SK-N-SH (cell line): ENCODE measurements at regions not wholly inside any gene's neighbourhood (a gene's known extent, or its start where the extent isn't known, plus 50 kb on each side); places are given as distances from the start of the nearest gene placed in this dataset.

Experiments used
- CTCF ChIA-PET: fragments of 300-600, 350-600 bp; formaldehyde crosslinking; extraction: SDS; loops from one replicate; lab custom pipeline; 2021; lab: Yijun Ruan, JAX
- POLR2A ChIA-PET: fragments of 350-600 bp; sonication (Branson Sonifier 250); formaldehyde crosslinking; extraction: SDS; loops from one replicate; lab custom pipeline; 2020; ENCODE audit warnings: antibody characterized with exemption, inconsistent platforms; lab: Yijun Ruan, JAX
- DNase-seq: peaks from one replicate; pipeline ENCODE4 v3.0.0; 2012
- H2AFZ ChIP-seq: fragments of 200-600 bp; sonication (generic); 2 replicates; pipeline ENCODE4 v1.8.1; 2016; ENCODE audit warnings: antibody characterized with exemption, mild to moderate bottlenecking, low read depth
- H3F3A ChIP-seq: fragments of 200-600 bp; sonication (generic); replicated peaks from 2 replicates; pipeline ENCODE3; 2016; ENCODE audit warnings: antibody characterized with exemption, mild to moderate bottlenecking; ENCODE audit not compliant: insufficient read depth
- H3K27ac ChIP-seq, 2 experiments: fragments of 200-500 bp in 1 of 2; fragments of 200-600 bp in 1 of 2; sonication (Bioruptor generic) in 1 of 2; sonication (generic), shearing (Covaris generic) in 1 of 2; 2 replicates each; pipeline versions ENCODE4 v1.5.1 to v1.6.1; 2014 to 2016; ENCODE audit warnings: low read depth in 2 of 2, inconsistent platforms in 1 of 2, low read length in 1 of 2, mild to moderate bottlenecking in 1 of 2, mixed read lengths in 1 of 2
- H3K27me3 ChIP-seq: fragments of 200-600 bp; sonication (generic), shearing (Covaris generic); 2 replicates; pipeline ENCODE4 v1.6.1; 2016; ENCODE audit warnings: mixed run types; ENCODE audit not compliant: insufficient read depth
- H3K36me3 ChIP-seq, 2 experiments: fragments of 200-500 bp in 1 of 2; fragments of 200-600 bp in 1 of 2; sonication (Bioruptor generic) in 1 of 2; sonication (generic) in 1 of 2; replicated peaks in 1 of 2; 2 replicates each; pipeline versions ENCODE3 to v1.5.1; 2014 to 2016; ENCODE audit warnings: low read length in 1 of 2, mild to moderate bottlenecking in 1 of 2; ENCODE audit not compliant: insufficient read depth in 2 of 2, control insufficient read depth in 1 of 2
- H3K4me1 ChIP-seq, 2 experiments: fragments of 200-500 bp in 1 of 2; fragments of 200-600 bp in 1 of 2; sonication (Bioruptor generic) in 1 of 2; sonication (generic), shearing (Covaris generic) in 1 of 2; 2 replicates each; pipeline versions ENCODE4 v1.5.1 to v1.6.1; 2014 to 2016; ENCODE audit warnings: low read depth in 1 of 2, low read length in 1 of 2, mixed run types in 1 of 2; ENCODE audit not compliant: insufficient read depth in 2 of 2, control insufficient read depth in 1 of 2
- H3K4me2 ChIP-seq: fragments of 200-600 bp; sonication (generic), shearing (Covaris generic); 2 replicates; pipeline ENCODE4 v1.6.1; 2017; ENCODE audit warnings: mixed run types
- H3K4me3 ChIP-seq, 2 experiments: fragments of 200-500 bp in 1 of 2; fragments of 200-600 bp in 1 of 2; sonication (Bioruptor generic) in 1 of 2; sonication (generic), shearing (Covaris generic) in 1 of 2; 2 replicates each; pipeline versions ENCODE4 v1.5.1 to v1.8.1; 2014 to 2016; ENCODE audit warnings: low read depth in 2 of 2, inconsistent platforms in 1 of 2, low read length in 1 of 2, mild to moderate bottlenecking in 1 of 2, mixed read lengths in 1 of 2, moderate library complexity in 1 of 2
- H3K79me2 ChIP-seq: fragments of 200-600 bp; sonication (generic); 2 replicates; pipeline ENCODE4 v1.8.1; 2017; ENCODE audit warnings: mild to moderate bottlenecking; ENCODE audit not compliant: insufficient read depth
- H3K9ac ChIP-seq: fragments of 200-600 bp; sonication (generic); 2 replicates; pipeline ENCODE4 v1.6.1; 2017; ENCODE audit warnings: mixed run types
- H3K9me2 ChIP-seq: fragments of 200-600 bp; sonication (generic); 2 replicates; pipeline ENCODE4 v1.6.1; 2017; ENCODE audit warnings: mixed run types
- H3K9me3 ChIP-seq: fragments of 200-600 bp; sonication (generic); 2 replicates; pipeline ENCODE4 v1.6.1; 2017; ENCODE audit warnings: mixed run types, mild to moderate bottlenecking, moderate library complexity
- H4K20me1 ChIP-seq: fragments of 200-600 bp; sonication (generic); 2 replicates; pipeline ENCODE4 v1.6.1; 2017; ENCODE audit warnings: mild to moderate bottlenecking, mixed run types; ENCODE audit not compliant: insufficient read depth
- CHD2 ChIP-seq: fragments of 150-350 bp; IDR thresholded peaks from 2 replicates; pipeline ENCODE4 v1.6.1; 2018; ENCODE audit warnings: low read length; ENCODE audit not compliant: partially characterized antibody
- CTCF ChIP-seq: fragments of 200-600 bp; sonication (generic); IDR thresholded peaks from 2 replicates; pipeline ENCODE4 v1.6.1; 2017; ENCODE audit warnings: antibody characterized with exemption, mild to moderate bottlenecking, moderate library complexity
- FOSL2 ChIP-seq: IDR thresholded peaks from 2 replicates; pipeline ENCODE4 v1.4.0; 2012; ENCODE audit warnings: low read depth, mild to moderate bottlenecking, moderate library complexity, borderline replicate concordance
- FOXJ3 ChIP-seq: sonication (generic); formaldehyde crosslinking; IDR thresholded peaks from 2 replicates; pipeline ENCODE4 v1.5.1; 2020; ENCODE audit warnings: mild to moderate bottlenecking, missing genetic modification reagents
- FOXM1 ChIP-seq: IDR thresholded peaks from 2 replicates; pipeline ENCODE4 v1.4.0; 2012; ENCODE audit warnings: low read depth, mild to moderate bottlenecking
- GABPA ChIP-seq: IDR thresholded peaks from 2 replicates; pipeline ENCODE4 v1.4.0; 2012; ENCODE audit warnings: low read depth, mild to moderate bottlenecking
- GATA2 ChIP-seq: sonication (generic); formaldehyde crosslinking; IDR thresholded peaks from 2 replicates; pipeline ENCODE4 v1.5.0; 2020; ENCODE audit warnings: mild to moderate bottlenecking, missing genetic modification reagents
- MEF2A ChIP-seq: IDR thresholded peaks from 2 replicates; pipeline ENCODE4 v1.4.0; 2012; ENCODE audit warnings: low read depth, borderline replicate concordance
- MXI1 ChIP-seq: IDR thresholded peaks from 2 replicates; pipeline ENCODE4 v1.6.1; 2012; ENCODE audit warnings: mild to moderate bottlenecking, low read depth, low read length, improper control_type of control experiment
- NFIC ChIP-seq: IDR thresholded peaks from 2 replicates; pipeline ENCODE4 v1.4.0; 2012; ENCODE audit warnings: borderline replicate concordance
- RAD21 ChIP-seq: IDR thresholded peaks from 2 replicates; pipeline ENCODE4 v1.6.1; 2012; ENCODE audit warnings: mild to moderate bottlenecking, low read length
- RFX5 ChIP-seq: IDR thresholded peaks from 2 replicates; pipeline ENCODE4 v1.6.1; 2012; ENCODE audit warnings: mild to moderate bottlenecking, improper control_type of control experiment, low read length
- RXRA ChIP-seq: IDR thresholded peaks from 2 replicates; pipeline ENCODE4 v1.4.0; 2012; ENCODE audit warnings: low read depth, mild to moderate bottlenecking, borderline replicate concordance
- SIN3A ChIP-seq: IDR thresholded peaks from 2 replicates; pipeline ENCODE4 v1.6.1; 2012; ENCODE audit warnings: low read depth, mild to moderate bottlenecking, low read length, moderate library complexity, borderline replicate concordance
- SMC3 ChIP-seq: IDR thresholded peaks from 2 replicates; pipeline ENCODE4 v1.6.1; 2012; ENCODE audit warnings: low read depth, low read length, improper control_type of control experiment
- TAF1 ChIP-seq: IDR thresholded peaks from 2 replicates; pipeline ENCODE4 v1.6.1; 2012; ENCODE audit warnings: low read depth, mild to moderate bottlenecking, low read length, moderate library complexity, borderline replicate concordance
- TCF12 ChIP-seq: IDR thresholded peaks from 2 replicates; pipeline ENCODE4 v1.4.0; 2012
- YY1 ChIP-seq: IDR thresholded peaks from 2 replicates; pipeline ENCODE4 v1.4.0; 2012; ENCODE audit warnings: low read depth, mild to moderate bottlenecking
- ZBTB33 ChIP-seq: IDR thresholded peaks from 2 replicates; pipeline ENCODE4 v1.4.0; 2012; ENCODE audit warnings: low read depth, borderline replicate concordance
- WGBS: methylation state at CpG from one replicate; pipeline ENCODE4 v1.1.6; 2017; ENCODE audit warnings: low lambda C conversion rate; 5-methylcytosine and 5-hydroxymethylcytosine counted together

GRCh38 chr3:5314897-5315296 lies 127.4 kb downstream of the EDEM1 start:
- DNase-seq, result no peak
- Histone ChIP-seq H3K27me3 (no peaks in the 10 kb centered on the region), H3K4me2 (no peak overlapping the region), H3K79me2 (no peaks in the 10 kb centered on the region), H2AFZ (no peak overlapping the region), H3K9me3 (no peaks in the 10 kb centered on the region), H4K20me1 (no peaks in the 10 kb centered on the region), H3K4me3 (no peak overlapping the region), H3K9ac (no peak overlapping the region), H3K36me3 (no peaks in the 10 kb centered on the region), H3F3A (no peaks in the 10 kb centered on the region), H3K27ac (no peak overlapping the region), H3K9me2 (no peaks in the 10 kb centered on the region), H3K4me1 (no peaks in the 10 kb centered on the region)
- POLR2A ChIA-PET, result no interaction called here
- WGBS, result 38% methylated on average over 1 of the region's 1 CpG
- TF ChIP-seq SIN3A (no peak), RFX5 (no peak), GABPA (no peak), CTCF (no peak), RXRA (no peak), NFIC (no peak), FOSL2 (no peak), MXI1 (no peak), YY1 (no peak), FOXM1 (no peak), TCF12 (no peak), RAD21 (no peak), CHD2 (no peak), FOXJ3 (CRISPR knock-in tag) (no peak), GATA2 (no peak), ZBTB33 (no peak), TAF1 (no peak), MEF2A (no peak), SMC3 (no peak)
- CTCF ChIA-PET, result interaction anchor here (0.7 kb wide), 1 partner anchor 53 kb away, joined by 3 read pairs; no protein-coding TSS in a partner anchor
